Ovary (tissue), 7 donors: ENCODE measurements at regions not wholly inside any gene's neighbourhood (a gene's known extent, or its start where the extent isn't known, plus 50 kb on each side); places are given as distances from the start of the nearest gene placed in this dataset.

ENCODE experiments used
- DNase-seq, 5 donors: peaks; one replicate each; pipeline ENCODE4 v3.0.0-alpha.2; 2019 to 2020
- H3K27ac ChIP-seq, 2 donors: fragments of 200-600 bp; one replicate each; pipeline versions ENCODE4 v1.5.1 to v1.8.0; 2019 to 2022
- H3K27me3 ChIP-seq: fragments of 200-600 bp; one replicate; pipeline ENCODE4 v1.8.0; 2022
- H3K36me3 ChIP-seq: fragments of 200-600 bp; sonication (generic); one replicate; pipeline ENCODE4 v1.5.1; 2019
- H3K4me1 ChIP-seq: one replicate; pipeline ENCODE4 v1.8.1; 2013; ENCODE audit warnings: mild to moderate bottlenecking, moderate library complexity; ENCODE audit not compliant: insufficient read depth
- H3K4me3 ChIP-seq: fragments of 200-600 bp; sonication (generic); one replicate; pipeline ENCODE4 v1.5.1; 2017
- H3K9me3 ChIP-seq, 2 donors: fragments of 200-600 bp in 1 of 2; sonication (generic) in 1 of 2; one replicate each; pipeline versions ENCODE4 v1.5.1 to v1.8.1; 2013 to 2019; ENCODE audit warnings: mild to moderate bottlenecking in 1 of 2, moderate library complexity in 1 of 2
- EP300 ChIP-seq: sonication (generic); formaldehyde crosslinking; IDR thresholded peaks from one replicate; pipeline ENCODE4 v1.6.1; 2017; ENCODE audit warnings: antibody characterized with exemption
- POLR2A ChIP-seq: fragments of 450-650 bp; IDR thresholded peaks from one replicate; pipeline ENCODE4 v1.6.1; 2017; ENCODE audit warnings: antibody characterized with exemption, mild to moderate bottlenecking, moderate library complexity
- WGBS, 3 donors: extraction: QIAGEN DNeasy Blood & Tissue Kit in 1 of 3; methylation state at CpG; one replicate each; pipeline versions ENCODE4 v1.1.5 to v1.1.7; 2013 to 2017; 5-methylcytosine and 5-hydroxymethylcytosine counted together
- intact Hi-C, 4 donors: fragments of 100-400 bp; cut with DNase I; formaldehyde crosslinking; loops; one replicate each; pipeline versions ENCODE4 v1.11.0 to v1.15.1; 2022 to 2023
- TF ChIP-seq, protein P1 (sequence below), 3 donors: fragments of 450-650 bp in 2 of 3; fragments of 200-600 bp in 1 of 3; IDR thresholded peaks; one replicate each; pipeline versions ENCODE4 v1.5.1 to v1.8.0; 2016 to 2022; ENCODE audit warnings: antibody characterized with exemption in 3 of 3, mild to moderate bottlenecking in 1 of 3
- donor health status: DM: no; HTN: no; CAD: no; lungs with moderate emphysema.
- donor health status: DM: no; HTN: no; CAD: no.
- donor health status: Bipolar disorder and iron deficiency.
- donor health status: DM: no; HTN: no; CAD: no.
- donor health status: DM: yes; HTN: yes; CAD: no.

DNA sequence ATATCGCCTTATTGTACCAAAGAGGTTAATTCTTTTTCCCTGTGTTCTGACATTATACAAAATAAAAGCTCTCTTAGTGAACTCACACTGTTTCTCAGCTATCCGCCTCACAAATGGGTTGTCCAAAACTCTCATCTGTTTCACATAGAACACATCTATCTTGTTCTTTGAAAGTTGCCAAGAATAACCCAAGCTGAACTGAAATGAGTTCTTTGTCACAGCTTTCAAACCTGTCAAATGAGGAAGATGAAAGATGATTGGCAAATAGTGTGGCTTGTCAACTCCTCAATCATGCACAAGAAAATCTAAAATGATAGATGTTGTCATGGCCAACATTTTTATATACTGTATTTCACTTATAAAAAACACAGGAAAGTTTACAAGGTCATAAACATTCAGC, 168.1 kb upstream of the OSTN start:
- H3K9me3 ChIP-seq, result no peaks in the 10 kb centered on the region
- H3K4me3 ChIP-seq, result no peak overlapping the region
- 73 to 81% (median 74%) methylated on average over 2 of the region's 2 CpGs for WGBS, 3 donors
- TF ChIP-seq POLR2A (no peak), EP300 (no peak)
- TF ChIP-seq, protein P1, sequence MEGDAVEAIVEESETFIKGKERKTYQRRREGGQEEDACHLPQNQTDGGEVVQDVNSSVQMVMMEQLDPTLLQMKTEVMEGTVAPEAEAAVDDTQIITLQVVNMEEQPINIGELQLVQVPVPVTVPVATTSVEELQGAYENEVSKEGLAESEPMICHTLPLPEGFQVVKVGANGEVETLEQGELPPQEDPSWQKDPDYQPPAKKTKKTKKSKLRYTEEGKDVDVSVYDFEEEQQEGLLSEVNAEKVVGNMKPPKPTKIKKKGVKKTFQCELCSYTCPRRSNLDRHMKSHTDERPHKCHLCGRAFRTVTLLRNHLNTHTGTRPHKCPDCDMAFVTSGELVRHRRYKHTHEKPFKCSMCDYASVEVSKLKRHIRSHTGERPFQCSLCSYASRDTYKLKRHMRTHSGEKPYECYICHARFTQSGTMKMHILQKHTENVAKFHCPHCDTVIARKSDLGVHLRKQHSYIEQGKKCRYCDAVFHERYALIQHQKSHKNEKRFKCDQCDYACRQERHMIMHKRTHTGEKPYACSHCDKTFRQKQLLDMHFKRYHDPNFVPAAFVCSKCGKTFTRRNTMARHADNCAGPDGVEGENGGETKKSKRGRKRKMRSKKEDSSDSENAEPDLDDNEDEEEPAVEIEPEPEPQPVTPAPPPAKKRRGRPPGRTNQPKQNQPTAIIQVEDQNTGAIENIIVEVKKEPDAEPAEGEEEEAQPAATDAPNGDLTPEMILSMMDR (IDR thresholded peaks at IDR 0.05), result no peak
- no peaks in the 10 kb centered on the region for H3K4me1 ChIP-seq
- no peaks in the 10 kb centered on the region for H3K36me3 ChIP-seq
- DNase-seq, result no peak
- no peak overlapping the region for H3K27ac ChIP-seq
- H3K27me3 ChIP-seq, result no peaks in the 10 kb centered on the region
- intact Hi-C loops, result no loop called here

DNA sequence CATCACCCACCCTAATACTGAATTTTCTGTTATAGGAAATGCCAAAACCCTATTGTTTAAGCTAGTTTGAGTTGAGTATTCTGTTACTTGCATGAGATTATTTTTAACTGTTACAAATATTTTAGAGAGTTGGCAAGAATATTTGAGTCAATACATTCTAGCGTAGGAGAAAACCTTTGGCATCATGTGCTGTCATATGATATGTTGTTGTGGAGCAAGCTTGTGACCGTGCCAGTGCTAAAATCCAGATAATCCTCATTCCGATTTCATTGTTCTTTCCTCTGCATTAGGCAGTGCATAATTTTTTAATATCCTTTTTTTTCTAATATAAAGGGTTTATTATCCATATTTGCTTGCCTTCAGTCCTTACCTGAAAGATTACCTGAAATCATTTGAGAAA, 168.0 kb upstream of the GMNC start:
- no peaks in the 10 kb centered on the region for H3K27me3 ChIP-seq
- no peaks in the 10 kb centered on the region for H3K4me1 ChIP-seq
- H3K27ac ChIP-seq, result no peak overlapping the region
- no peaks in the 10 kb centered on the region for H3K9me3 ChIP-seq
- WGBS, 3 donors, result 24 to 45% (median 44%) methylated on average over 3 of the region's 3 CpGs
- TF ChIP-seq POLR2A (no peak), EP300 (no peak)
- TF ChIP-seq, protein P1 (IDR thresholded peaks at IDR 0.05), result no peak
- intact Hi-C loops, result no loop called here
- no peaks in the 10 kb centered on the region for H3K36me3 ChIP-seq
- no peak overlapping the region for H3K4me3 ChIP-seq
- no peak for DNase-seq

DNA sequence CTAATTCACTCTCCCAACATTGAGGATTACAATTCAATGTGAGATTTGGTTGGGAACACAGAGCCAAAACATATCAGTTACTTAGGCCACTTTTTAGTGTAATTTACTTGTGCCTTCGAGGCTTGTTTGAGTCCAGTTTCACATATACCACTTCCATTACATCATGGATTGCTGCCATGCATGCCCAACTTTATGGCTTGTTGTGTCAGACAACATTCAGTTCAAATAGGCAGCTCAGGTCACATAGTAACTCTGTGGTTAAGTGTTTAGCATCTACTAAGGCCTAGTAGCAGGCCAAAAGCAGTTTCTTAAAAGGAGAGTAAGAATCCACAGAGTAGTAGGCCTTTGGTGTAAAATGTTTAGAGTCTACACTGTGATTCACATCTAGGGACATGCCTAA, 164.3 kb upstream of the GMNC start:
- H3K4me3 ChIP-seq, result no peak overlapping the region
- TF ChIP-seq, protein P1 (IDR thresholded peaks at IDR 0.05), result no peak
- TF ChIP-seq POLR2A, result no peak
- no peak for TF ChIP-seq EP300
- H3K27me3 ChIP-seq, result no peaks in the 10 kb centered on the region
- no peak for DNase-seq
- no peaks in the 10 kb centered on the region for H3K36me3 ChIP-seq
- 62 to 85% (median 67%) methylated on average over 1 of the region's 1 CpG for WGBS, 3 donors
- H3K27ac ChIP-seq, result no peak overlapping the region
- intact Hi-C loops, result no loop called here
- no peaks in the 10 kb centered on the region for H3K9me3 ChIP-seq
- no peaks in the 10 kb centered on the region for H3K4me1 ChIP-seq

DNA sequence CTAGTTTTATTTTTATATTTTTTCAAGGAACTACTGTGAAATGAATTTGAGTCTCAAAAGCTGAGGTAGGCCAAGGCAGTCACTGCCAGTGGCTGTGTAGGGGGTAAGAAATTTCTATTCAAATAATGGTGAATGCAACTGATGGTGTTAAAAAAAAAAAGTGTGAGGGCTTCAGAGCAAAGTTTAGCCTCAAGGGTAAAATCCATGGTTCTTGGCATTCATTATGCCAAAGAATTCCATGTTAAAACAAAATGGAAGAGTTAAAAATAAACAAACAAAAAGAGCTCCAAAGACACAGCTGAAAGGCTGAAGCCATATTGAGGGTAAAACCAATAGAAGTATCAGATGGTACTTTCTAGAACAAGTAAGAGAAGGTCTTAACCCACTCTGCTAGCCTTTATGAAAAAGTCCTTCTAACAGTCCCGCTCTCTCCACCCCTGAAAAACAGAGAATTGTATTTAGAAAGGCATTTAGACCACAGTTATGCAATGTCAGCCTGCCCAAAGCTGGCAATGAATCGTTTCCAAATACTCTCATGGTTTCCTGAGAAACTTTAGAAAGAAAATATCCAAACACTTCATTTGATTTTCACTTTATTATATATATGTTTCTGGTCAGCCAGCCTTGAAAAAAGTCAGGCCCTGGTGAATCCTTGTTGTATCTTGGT, 158.4 kb upstream of the GMNC start:
- WGBS, 3 donors, result 33 to 59% (median 47%) methylated on average over 2 of the region's 2 CpGs
- no peak overlapping the region for H3K4me3 ChIP-seq
- H3K27me3 ChIP-seq, result no peaks in the 10 kb centered on the region
- no peak overlapping the region for H3K27ac ChIP-seq
- no peaks in the 10 kb centered on the region for H3K9me3 ChIP-seq
- no peaks in the 10 kb centered on the region for H3K4me1 ChIP-seq
- DNase-seq, result no peak
- H3K36me3 ChIP-seq, result no peaks in the 10 kb centered on the region
- intact Hi-C loops, result no loop called here
- TF ChIP-seq, protein P1 (IDR thresholded peaks at IDR 0.05), result no peak
- TF ChIP-seq EP300 (no peak), POLR2A (no peak)
